BLaER1 treated with 17β-estradiol and CSF1 and Interleukin-3, amounts not matched to agents 10 nM and 100 nM (cell line): ENCODE measurements at regions not wholly inside any gene's neighbourhood (a gene's known extent, or its start where the extent isn't known, plus 50 kb on each side); places are given as distances from the start of the nearest gene placed in this dataset.

ENCODE experiments used
- H3K27ac ChIP-seq, 11 experiments: shearing (Covaris generic); formaldehyde crosslinking; 2 replicates each; pipeline ENCODE4 v1.8.1; 2022
- H3K27me3 ChIP-seq, 11 experiments: shearing (Covaris generic); formaldehyde crosslinking; 2 replicates each; pipeline ENCODE4 v1.8.1; 2022
- H3K36me3 ChIP-seq, 11 experiments: shearing (Covaris generic); formaldehyde crosslinking; 2 replicates each; pipeline ENCODE4 v1.8.1; 2022
- H3K4me1 ChIP-seq, 10 experiments: shearing (Covaris generic); formaldehyde crosslinking; 2 replicates each; pipeline ENCODE4 v1.8.1; 2022
- H3K4me2 ChIP-seq, 11 experiments: shearing (Covaris generic); formaldehyde crosslinking; 2 replicates each; pipeline ENCODE4 v1.8.1; 2022
- H3K4me3 ChIP-seq, 10 experiments: shearing (Covaris generic); formaldehyde crosslinking; 2 replicates each; pipeline ENCODE4 v1.8.1; 2022
- H3K9ac ChIP-seq, 11 experiments: shearing (Covaris generic); formaldehyde crosslinking; 2 replicates each; pipeline ENCODE4 v1.8.1; 2022
- H3K9me3 ChIP-seq, 11 experiments: shearing (Covaris generic); formaldehyde crosslinking; replicated peaks in 1 of 11; 2 replicates each; pipeline ENCODE4 v1.8.1; 2022
- H4K20me1 ChIP-seq, 11 experiments: shearing (Covaris generic); formaldehyde crosslinking; 2 replicates each; pipeline ENCODE4 v1.8.1; 2022
- Cebpa-rat ChIP-seq, 11 experiments: shearing (Covaris generic); IDR thresholded peaks; 2 replicates each; pipeline ENCODE4 v1.8.1; 2022

GRCh38 chr19:28406966-28407365, 806.0 kb downstream of the UQCRFS1 start:
- no peaks in the 10 kb centered on the region for H3K9me3 ChIP-seq
- H3K9ac ChIP-seq, result no peak overlapping the region
- no peak overlapping the region for H3K4me3 ChIP-seq
- H3K36me3 ChIP-seq, result no peaks in the 10 kb centered on the region
- H3K4me2 ChIP-seq, result peak overlapping the region in 5 of 11 experiments; percentile 10 to 84 (median 18); a peak in 9 of 22 replicates
- no peaks in the 10 kb centered on the region for H4K20me1 ChIP-seq
- no peaks in the 10 kb centered on the region for H3K27me3 ChIP-seq
- peaks cover 38 to 77% (median 69%) of the 10 kb centered on the region in 10 experiments for H3K4me1 ChIP-seq
- no peak for TF ChIP-seq Cebpa-rat (IDR thresholded peaks at IDR 0.05)
- no peak overlapping the region for H3K27ac ChIP-seq

DNA sequence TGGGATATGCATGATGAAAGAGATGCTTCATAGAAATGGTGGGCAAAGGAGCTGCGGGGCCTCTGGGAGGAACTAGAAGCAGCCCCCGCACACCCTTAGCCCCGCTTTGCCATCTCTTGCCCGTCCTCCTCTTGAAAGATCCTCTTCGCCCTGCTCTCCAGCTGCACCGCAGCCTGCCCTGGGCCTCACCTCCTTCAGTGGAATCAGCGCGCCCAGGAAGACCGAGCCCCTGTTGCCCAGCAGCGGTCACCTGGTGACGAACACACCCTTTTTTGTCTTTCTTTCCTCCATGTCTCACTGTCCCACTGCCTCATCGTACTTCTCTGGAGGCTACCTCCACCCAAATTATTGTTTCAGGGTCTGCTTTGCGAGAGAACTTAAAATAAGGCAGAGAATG, 807.6 kb downstream of the UQCRFS1 start:
- Histone ChIP-seq H3K4me2 (peak overlapping the region; percentile 41 to 88 (median 77)), H3K27me3 (no peaks in the 10 kb centered on the region), H3K36me3 (no peaks in the 10 kb centered on the region), H3K27ac (peak overlapping the region in 4 of 11 experiments; percentile 4 to 75 (median 30); a peak in 6 of 22 replicates), H4K20me1 (no peaks in the 10 kb centered on the region), H3K4me3 (no peak overlapping the region), H3K9me3 (no peaks in the 10 kb centered on the region), H3K4me1 (peaks cover 38 to 84% (median 75%) of the 10 kb centered on the region in 10 experiments), H3K9ac (peak overlapping the region in 2 of 11 experiments; percentile 11 to 24; a peak in 1 of 22 replicates)
- no peak for TF ChIP-seq Cebpa-rat (IDR thresholded peaks at IDR 0.05)

DNA sequence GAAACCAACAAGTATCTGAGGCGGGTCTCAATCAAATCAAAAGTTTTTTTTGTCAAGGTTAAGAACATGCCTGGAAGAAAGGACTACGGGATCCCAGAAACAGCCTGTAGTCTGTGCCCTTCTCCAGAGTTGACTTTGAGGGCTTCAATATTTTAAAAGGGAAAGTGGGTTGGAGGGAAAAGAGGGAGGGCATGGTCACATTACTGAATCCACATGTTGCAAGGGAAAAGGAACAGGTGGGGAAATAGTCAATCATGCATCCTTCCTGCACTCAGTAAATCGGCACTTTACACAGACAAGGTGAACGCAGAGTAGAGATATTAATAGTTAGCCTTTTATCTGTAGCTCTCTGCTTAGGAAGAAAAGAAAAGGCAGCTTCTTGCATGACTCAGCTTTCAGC, 808.5 kb downstream of the UQCRFS1 start:
- H4K20me1 ChIP-seq, result no peaks in the 10 kb centered on the region
- no peaks in the 10 kb centered on the region for H3K27me3 ChIP-seq

GRCh38 chr19:28403690-28404089, 809.3 kb downstream of the UQCRFS1 start:
- Histone ChIP-seq H3K4me3 (peak overlapping the region in 3 of 10 experiments; percentile 9 to 24 (median 22); a peak in 3 of 20 replicates), H3K9ac (peak overlapping the region in 2 of 11 experiments; percentile 27 to 50; a peak in 4 of 22 replicates), H3K4me2 (peak overlapping the region; percentile 60 to 88 (median 79)), H4K20me1 (no peaks in the 10 kb centered on the region), H3K9me3 (peaks cover 0 to 5% (median 0%) of the 10 kb centered on the region in 11 experiments; a peak in 1 of 22 replicates), H3K36me3 (no peaks in the 10 kb centered on the region), H3K27me3 (no peaks in the 10 kb centered on the region), H3K4me1 (peaks cover 29 to 74% (median 68%) of the 10 kb centered on the region in 10 experiments), H3K27ac (peak overlapping the region in 8 of 11 experiments; percentile 33 to 75 (median 55); a peak in 16 of 22 replicates)
- 0 out of 22 replicates have a peak, but pooled peaks of 2 of the 11 experiments have one; percentile 13 to 35 for TF ChIP-seq Cebpa-rat (IDR thresholded peaks at IDR 0.05)

More for the DNA sequence above, 808.5 kb downstream of the UQCRFS1 start:
- H3K9ac ChIP-seq, result no peak overlapping the region; a peak in 1 of 22 replicates
- 0 out of 22 replicates have a peak, but pooled peaks cover 0 to under 1% (median 0%) of the 10 kb centered on the region in 11 experiments for H3K9me3 ChIP-seq
- no peak for TF ChIP-seq Cebpa-rat (IDR thresholded peaks at IDR 0.05)
- peak overlapping the region in 8 of 11 experiments; percentile 33 to 75 (median 55); a peak in 11 of 22 replicates for H3K27ac ChIP-seq
- peaks cover 37 to 82% (median 75%) of the 10 kb centered on the region in 10 experiments for H3K4me1 ChIP-seq
- no peaks in the 10 kb centered on the region for H3K36me3 ChIP-seq
- H3K4me2 ChIP-seq, result peak overlapping the region in 10 of 11 experiments; percentile 60 to 88 (median 81); a peak in 19 of 22 replicates
- no peak overlapping the region for H3K4me3 ChIP-seq

GRCh38 chr19:28402701-28403290, 810.2 kb downstream of the UQCRFS1 start:
- Histone ChIP-seq H3K4me3 (no peak overlapping the region), H3K4me2 (peak overlapping the region in 9 of 11 experiments; percentile 74 to 88 (median 83); a peak in 17 of 22 replicates), H3K9me3 (peaks cover 0 to 5% (median 0%) of the 10 kb centered on the region in 11 experiments; a peak in 1 of 22 replicates), H4K20me1 (no peaks in the 10 kb centered on the region), H3K4me1 (peaks cover 21 to 70% (median 65%) of the 10 kb centered on the region in 10 experiments), H3K27ac (peak overlapping the region in 6 of 11 experiments; percentile 7 to 75 (median 54); a peak in 8 of 22 replicates), H3K9ac (no peak overlapping the region), H3K36me3 (no peaks in the 10 kb centered on the region), H3K27me3 (no peaks in the 10 kb centered on the region)
- TF ChIP-seq Cebpa-rat (IDR thresholded peaks at IDR 0.05), result no peak

DNA sequence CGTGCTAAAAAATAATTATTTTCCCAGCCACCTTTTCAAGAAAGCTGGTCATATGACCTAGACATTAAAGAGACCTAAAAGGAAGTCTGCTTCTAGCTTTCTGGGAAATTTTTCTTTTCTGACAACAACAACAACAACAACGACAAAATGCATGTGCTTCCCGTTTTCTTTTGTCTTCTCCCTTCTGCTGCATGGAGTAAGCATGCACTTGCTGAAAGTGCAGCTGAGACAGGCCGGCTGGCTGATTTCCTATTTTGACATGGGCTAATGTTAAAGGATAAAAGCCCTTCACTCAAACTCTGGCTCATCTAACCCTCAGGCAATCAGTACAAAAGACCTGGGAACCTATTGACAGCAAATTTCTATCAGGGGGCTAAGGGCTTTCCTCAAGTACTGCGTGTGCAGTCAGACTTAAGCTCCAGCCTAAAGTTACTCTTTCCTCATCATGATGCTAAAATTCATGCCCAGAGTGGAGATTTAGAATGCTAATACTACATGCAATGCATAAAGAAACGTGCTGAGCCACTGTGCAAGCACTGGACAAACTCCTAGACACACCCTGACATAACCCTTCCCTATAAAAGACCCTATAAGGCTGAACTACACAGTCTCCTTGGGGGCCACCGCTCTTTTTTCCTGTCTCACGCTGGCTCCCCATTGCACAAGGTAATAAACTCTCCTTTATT, 811.1 kb downstream of the UQCRFS1 start:
- Histone ChIP-seq H3K9ac (no peak overlapping the region), H3K36me3 (no peaks in the 10 kb centered on the region), H3K4me1 (peaks cover 20 to 73% (median 67%) of the 10 kb centered on the region in 10 experiments), H3K9me3 (peaks cover 0 to 5% (median 0%) of the 10 kb centered on the region in 11 experiments; a peak in 1 of 22 replicates), H3K4me3 (no peak overlapping the region), H3K27ac (0 out of 22 replicates have a peak overlapping the region, but pooled peaks of 1 of the 11 experiments have one; percentile 6), H3K27me3 (no peaks in the 10 kb centered on the region), H4K20me1 (no peaks in the 10 kb centered on the region), H3K4me2 (peak overlapping the region in 6 of 11 experiments; percentile 74 to 84 (median 83); a peak in 4 of 22 replicates)
- TF ChIP-seq Cebpa-rat (IDR thresholded peaks at IDR 0.05), result no peak

DNA sequence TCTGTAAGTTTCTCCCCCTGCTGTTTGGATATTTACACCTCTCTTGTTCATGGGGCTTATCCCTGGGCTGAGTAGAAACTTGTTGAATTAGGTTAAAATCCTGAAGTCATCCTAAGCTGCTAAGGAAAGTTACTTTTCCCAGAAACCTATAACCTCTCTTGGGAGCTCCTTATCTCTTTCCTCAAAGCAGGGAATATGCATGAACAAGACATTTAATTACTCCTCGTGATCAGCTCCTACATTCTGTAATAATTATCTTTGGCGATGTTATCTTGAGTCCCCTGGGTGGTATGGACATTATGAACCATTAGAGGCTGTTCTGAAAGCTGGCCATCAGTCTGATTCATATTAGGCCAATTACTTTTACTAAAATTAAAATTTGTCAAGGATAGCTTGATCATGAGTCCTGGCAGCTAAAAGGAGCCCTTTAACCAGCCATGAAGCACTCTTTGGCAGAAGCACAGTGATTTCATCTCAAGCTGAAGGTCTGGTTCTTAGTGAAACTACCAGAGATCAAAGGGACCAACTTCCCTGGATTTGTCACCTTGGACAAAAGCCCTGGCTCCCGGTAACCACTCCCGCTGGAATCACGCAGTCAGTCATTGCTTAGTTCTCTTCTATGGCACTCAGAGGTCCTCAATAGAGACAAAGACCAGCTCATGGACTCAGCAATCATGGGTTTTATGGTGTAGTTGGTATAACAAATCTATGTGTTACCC, 811.8 kb downstream of the UQCRFS1 start:
- H3K9me3 ChIP-seq, result peaks cover 0 to 5% (median 0%) of the 10 kb centered on the region in 11 experiments; a peak in 1 of 22 replicates
- H3K9ac ChIP-seq, result no peak overlapping the region
- H3K4me1 ChIP-seq, result peaks cover 20 to 73% (median 67%) of the 10 kb centered on the region in 10 experiments
- H3K4me2 ChIP-seq, result 0 out of 22 replicates have a peak overlapping the region, but pooled peaks of 1 of the 11 experiments have one; percentile 83
- 0 out of 22 replicates have a peak overlapping the region, but pooled peaks of 1 of the 11 experiments have one; percentile 6 for H3K27ac ChIP-seq
- TF ChIP-seq Cebpa-rat (IDR thresholded peaks at IDR 0.05), result no peak
- no peaks in the 10 kb centered on the region for H3K27me3 ChIP-seq
- H3K36me3 ChIP-seq, result no peaks in the 10 kb centered on the region
- no peaks in the 10 kb centered on the region for H4K20me1 ChIP-seq
- no peak overlapping the region for H3K4me3 ChIP-seq

DNA sequence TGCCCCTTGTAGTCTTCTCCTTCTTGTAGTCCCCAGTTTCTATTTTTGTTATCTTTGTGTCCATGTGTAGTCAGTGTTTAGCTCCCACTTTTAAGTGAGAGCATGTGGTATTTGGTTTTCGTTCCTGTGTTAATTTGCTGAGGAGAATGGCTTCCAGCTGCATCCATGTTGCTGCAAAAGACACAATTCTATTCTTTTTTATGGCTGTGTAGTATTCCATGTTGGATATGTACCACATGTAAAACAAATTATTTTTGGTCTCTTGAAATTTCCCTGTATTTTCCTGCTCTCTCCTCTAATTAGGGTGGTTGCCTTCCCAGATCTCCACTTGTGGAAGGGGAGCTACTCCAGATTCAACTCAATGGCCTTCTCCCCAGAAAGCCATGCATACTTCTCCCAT, 813.8 kb downstream of the UQCRFS1 start:
- H3K9me3 ChIP-seq, result peaks cover 0 to 5% (median 0%) of the 10 kb centered on the region in 11 experiments; a peak in 1 of 22 replicates
- H3K36me3 ChIP-seq, result no peaks in the 10 kb centered on the region
- H3K4me3 ChIP-seq, result no peak overlapping the region
- no peaks in the 10 kb centered on the region for H3K27me3 ChIP-seq
- no peak for TF ChIP-seq Cebpa-rat (IDR thresholded peaks at IDR 0.05)
- H3K9ac ChIP-seq, result no peak overlapping the region
- no peaks in the 10 kb centered on the region for H4K20me1 ChIP-seq
- H3K4me1 ChIP-seq, result peaks cover 19 to 73% (median 67%) of the 10 kb centered on the region in 10 experiments
- no peak overlapping the region for H3K27ac ChIP-seq
- no peak overlapping the region for H3K4me2 ChIP-seq
